ENCODE measurements at regions not wholly inside any gene's neighbourhood (a gene's known extent, or its start where the extent isn't known, plus 50 kb on each side); places are given as distances from the start of the nearest gene placed in this dataset.
"Not testable (repeated sequence)": the region's sequence is repeated elsewhere in the genome, so short reads cannot be mapped to it uniquely, and the experiment has no call there.

DNA sequence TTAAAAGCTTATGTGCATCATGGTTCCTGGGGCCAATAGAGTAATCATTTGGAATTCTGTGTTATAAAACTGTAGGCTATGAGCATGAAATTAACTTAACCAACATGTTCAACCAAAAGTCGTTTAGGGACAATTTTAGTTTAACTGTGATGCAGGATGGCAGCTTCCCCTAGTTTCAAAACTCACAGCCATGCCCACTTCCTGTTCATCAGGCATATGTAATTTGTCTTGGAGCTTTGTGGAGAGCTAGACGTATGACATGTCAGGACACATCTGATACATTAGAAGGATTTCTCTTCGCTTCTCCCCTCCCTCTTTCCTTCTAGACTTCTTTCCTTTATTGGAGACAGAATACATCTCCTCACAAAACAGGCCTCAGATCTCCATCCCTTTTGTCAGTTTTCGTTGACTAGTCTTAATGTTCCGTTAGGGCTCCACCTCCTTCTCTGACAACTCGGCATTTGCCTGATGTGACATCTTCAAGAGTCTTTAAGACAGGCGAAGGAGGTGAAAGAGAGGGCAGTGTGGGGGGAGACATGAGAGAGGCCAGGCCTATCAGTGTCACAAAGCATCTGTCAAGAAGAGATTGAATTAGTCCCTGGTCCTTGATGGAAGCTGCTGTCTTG, 176.0 kb downstream of the MSX2 start:
- Histone ChIP-seq H3K27me3 (ENCODE audit: control insufficient read depth, insufficient read depth, low read length) (no peaks in the 10 kb centered on the region), H3K9ac (ENCODE audit: low read length) (no peak overlapping the region)

DNA sequence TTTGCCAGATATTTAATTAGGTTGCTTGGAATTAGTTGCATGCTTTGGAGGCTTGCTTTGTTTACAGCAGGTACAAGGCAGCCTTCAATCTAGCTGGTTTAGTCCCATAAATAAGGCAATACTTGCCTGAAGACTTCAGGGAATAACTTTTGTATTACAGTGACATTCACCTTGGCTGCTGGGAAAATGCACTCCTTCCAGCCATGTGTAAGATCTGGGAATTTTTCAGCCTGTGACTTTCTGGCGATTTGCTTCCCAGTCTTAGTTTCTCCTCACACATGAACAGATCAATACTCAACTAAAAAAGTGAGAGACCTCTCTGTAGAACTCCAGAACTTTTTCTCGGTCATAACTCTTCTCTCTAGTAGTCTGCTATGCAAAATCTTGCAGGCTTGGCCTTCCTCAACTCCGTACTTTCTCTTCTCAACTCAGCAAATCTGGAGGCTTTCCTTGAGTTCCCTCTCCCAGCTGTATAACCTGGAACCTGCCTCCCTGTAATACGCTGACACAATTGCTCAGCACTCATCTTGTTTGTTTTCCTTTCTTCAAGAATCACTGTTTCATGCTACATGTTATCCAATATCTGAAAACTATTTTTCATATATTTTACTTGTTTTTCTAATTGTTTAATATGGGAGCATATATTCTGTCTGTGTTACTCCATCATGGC, 173.0 kb downstream of the MSX2 start:
- no peak overlapping the region for H3K4me3 ChIP-seq (ENCODE audit: low read length)
- no peaks in the 10 kb centered on the region for H3K9me3 ChIP-seq (ENCODE audit: control insufficient read depth, low read depth, low read length)
- no peaks in the 10 kb centered on the region for H3K4me1 ChIP-seq (ENCODE audit: control insufficient read depth, low read depth, low read length)
- no peaks in the 10 kb centered on the region for H3K36me3 ChIP-seq (ENCODE audit: control insufficient read depth, low read depth, low read length)
- H3K27ac ChIP-seq (ENCODE audit: low read length), result no peak overlapping the region
- H3K27me3 ChIP-seq (ENCODE audit: control insufficient read depth, insufficient read depth, low read length), result no peaks in the 10 kb centered on the region
- H3K9ac ChIP-seq (ENCODE audit: low read length), result no peak overlapping the region

More for the DNA sequence above, 176.0 kb downstream of the MSX2 start:
- Histone ChIP-seq H3K9me3 (ENCODE audit: control insufficient read depth, low read depth, low read length) (no peaks in the 10 kb centered on the region), H3K36me3 (ENCODE audit: control insufficient read depth, low read depth, low read length) (no peaks in the 10 kb centered on the region), H3K27ac (ENCODE audit: low read length) (no peak overlapping the region), H3K4me3 (ENCODE audit: low read length) (no peak overlapping the region), H3K4me1 (ENCODE audit: control insufficient read depth, low read depth, low read length) (no peaks in the 10 kb centered on the region)

DNA sequence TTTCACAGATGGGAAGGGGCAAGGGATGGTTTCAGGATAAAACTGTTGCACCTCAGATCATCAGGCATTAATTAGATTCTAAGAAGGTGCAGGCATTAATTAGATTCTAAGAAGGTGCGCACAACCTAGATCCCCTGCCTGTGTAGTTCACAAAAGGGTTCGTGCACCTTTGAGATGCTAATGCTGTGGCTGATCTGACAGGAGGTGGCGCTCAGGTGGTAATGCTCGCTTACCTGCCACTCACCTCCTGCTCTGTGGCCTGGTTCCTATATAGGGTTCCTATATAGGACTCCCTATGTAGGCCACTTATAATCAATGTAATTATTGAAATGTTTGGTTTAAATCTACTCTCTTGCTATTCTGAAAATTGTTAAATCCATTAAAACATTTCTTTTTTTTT, 171.0 kb downstream of the MSX2 start:
- Histone ChIP-seq H3K27me3 (ENCODE audit: control insufficient read depth, insufficient read depth, low read length) (no peaks in the 10 kb centered on the region), H3K9ac (ENCODE audit: low read length) (no peak overlapping the region), H3K4me3 (ENCODE audit: low read length) (no peak overlapping the region), H3K27ac (ENCODE audit: low read length) (no peak overlapping the region), H3K36me3 (ENCODE audit: control insufficient read depth, low read depth, low read length) (no peaks in the 10 kb centered on the region), H3K9me3 (ENCODE audit: control insufficient read depth, low read depth, low read length) (no peaks in the 10 kb centered on the region), H3K4me1 (ENCODE audit: control insufficient read depth, low read depth, low read length) (no peaks in the 10 kb centered on the region)

DNA sequence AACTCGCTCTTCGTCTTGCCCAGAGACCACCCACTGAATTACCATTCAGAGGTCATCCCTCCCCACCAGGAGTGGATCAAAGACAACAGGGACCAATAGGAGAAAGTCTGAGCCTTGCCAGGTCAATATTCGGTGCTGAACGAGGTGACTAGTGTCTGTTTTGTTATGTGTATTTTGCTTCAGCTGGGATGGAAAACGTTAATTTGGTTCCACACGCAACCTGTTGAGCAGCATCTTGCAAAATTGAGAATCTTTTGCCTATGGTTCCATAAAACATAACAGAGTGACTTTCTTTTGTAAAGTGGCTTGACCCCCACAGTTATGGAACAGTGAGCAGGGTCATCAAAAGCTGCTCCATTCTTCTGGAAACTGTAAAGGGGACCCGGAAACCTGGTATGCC, 168.4 kb downstream of the MSX2 start:
- H3K27ac ChIP-seq (ENCODE audit: low read length), result no peak overlapping the region
- H3K9ac ChIP-seq (ENCODE audit: low read length), result no peak overlapping the region
- H3K9me3 ChIP-seq (ENCODE audit: control insufficient read depth, low read depth, low read length), result no peaks in the 10 kb centered on the region
- H3K4me3 ChIP-seq (ENCODE audit: low read length), result no peak overlapping the region
- no peaks in the 10 kb centered on the region for H3K27me3 ChIP-seq (ENCODE audit: control insufficient read depth, insufficient read depth, low read length)
- H3K4me1 ChIP-seq (ENCODE audit: control insufficient read depth, low read depth, low read length), result no peaks in the 10 kb centered on the region
- H3K36me3 ChIP-seq (ENCODE audit: control insufficient read depth, low read depth, low read length), result no peaks in the 10 kb centered on the region

DNA sequence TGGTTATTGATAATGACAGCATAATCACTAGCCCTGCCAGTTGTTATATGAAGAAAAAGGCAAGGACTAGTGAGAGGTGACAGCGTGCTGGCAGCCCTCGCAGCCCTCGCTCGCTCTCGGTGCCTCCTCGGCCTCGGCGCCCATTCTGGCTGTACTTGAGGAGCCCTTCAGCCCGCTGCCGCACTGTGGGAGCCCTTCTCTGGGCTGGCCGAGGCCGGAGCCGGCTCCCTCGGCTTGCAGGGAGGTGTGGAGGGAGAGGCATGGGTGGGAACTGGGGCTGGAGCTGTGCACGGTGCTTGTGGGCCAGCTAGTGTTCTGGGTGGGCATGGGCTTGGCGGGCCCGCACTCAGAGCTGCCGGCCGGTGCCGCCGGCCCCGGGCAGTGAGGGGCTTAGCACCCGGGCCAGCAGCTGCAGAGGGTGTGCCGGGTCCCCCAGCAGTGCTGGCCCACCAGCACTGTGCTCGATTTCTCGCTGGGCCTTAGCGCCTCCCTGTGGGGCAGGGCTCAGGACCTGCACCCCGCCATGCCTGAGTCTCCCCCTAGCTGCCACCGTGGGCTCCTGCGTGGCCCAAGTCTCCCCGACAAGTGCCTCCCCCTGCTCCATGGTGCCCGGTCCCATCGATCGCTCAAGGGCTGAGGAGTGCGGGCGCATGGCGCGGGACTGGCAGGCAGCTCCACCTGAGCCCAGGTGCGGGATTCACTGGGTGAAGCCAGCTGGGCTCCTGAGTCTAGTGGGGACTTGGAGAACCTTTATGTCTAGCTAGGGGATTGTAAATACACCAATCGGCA, 156.2 kb downstream of the MSX2 start:
- not testable (repeated sequence) for H3K9me3 ChIP-seq (ENCODE audit: control insufficient read depth, low read depth, low read length); H3K4me3 ChIP-seq (ENCODE audit: low read length); H3K36me3 ChIP-seq (ENCODE audit: control insufficient read depth, low read depth, low read length); H3K4me1 ChIP-seq (ENCODE audit: control insufficient read depth, low read depth, low read length); H3K27me3 ChIP-seq (ENCODE audit: control insufficient read depth, insufficient read depth, low read length); H3K27ac ChIP-seq (ENCODE audit: low read length); H3K9ac ChIP-seq (ENCODE audit: low read length)

DNA sequence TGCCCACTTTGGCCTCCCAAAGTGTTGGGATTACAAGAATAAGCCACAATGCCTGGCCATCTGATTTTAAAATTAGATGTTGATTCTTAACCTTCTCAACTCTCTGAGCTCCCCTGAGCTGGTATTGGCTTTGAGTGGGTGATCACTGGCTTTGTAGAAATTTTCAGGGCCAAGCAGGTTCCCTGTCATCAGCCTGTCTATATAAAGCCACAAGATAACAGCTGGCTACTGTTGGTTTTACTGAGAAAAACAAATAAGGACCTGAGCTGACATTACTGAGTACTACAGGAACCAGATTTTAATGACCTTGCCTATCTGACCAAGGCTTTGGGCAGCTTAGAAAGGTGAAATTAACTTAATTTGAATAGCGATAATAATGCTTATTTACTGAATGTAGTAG, 153.6 kb downstream of the MSX2 start:
- Histone ChIP-seq H3K27me3 (ENCODE audit: control insufficient read depth, insufficient read depth, low read length) (no peaks in the 10 kb centered on the region), H3K36me3 (ENCODE audit: control insufficient read depth, low read depth, low read length) (no peaks in the 10 kb centered on the region), H3K9me3 (ENCODE audit: control insufficient read depth, low read depth, low read length) (no peaks in the 10 kb centered on the region), H3K4me1 (ENCODE audit: control insufficient read depth, low read depth, low read length) (no peaks in the 10 kb centered on the region), H3K9ac (ENCODE audit: low read length) (no peak overlapping the region), H3K27ac (ENCODE audit: low read length) (no peak overlapping the region), H3K4me3 (ENCODE audit: low read length) (no peak overlapping the region)

DNA sequence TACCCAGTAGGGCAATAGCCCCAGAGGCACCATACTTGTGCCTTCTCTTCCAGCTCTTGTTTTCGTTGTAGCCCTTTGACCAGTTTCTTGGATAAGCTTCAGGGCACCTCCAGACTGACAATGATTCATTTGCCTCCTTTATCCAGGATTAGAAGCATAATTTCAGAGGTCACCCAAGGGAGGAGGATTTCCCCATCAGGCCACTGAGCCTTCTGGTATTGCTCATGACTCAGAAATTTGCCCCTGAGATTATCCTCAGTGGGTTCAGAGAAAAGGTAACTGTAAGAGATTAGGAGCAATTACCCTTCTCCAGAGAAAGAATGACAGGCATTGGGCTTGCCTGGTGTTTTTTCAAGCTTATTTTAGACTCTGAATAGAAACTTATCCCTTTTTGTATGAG, 147.9 kb downstream of the MSX2 start:
- no peaks in the 10 kb centered on the region for H3K27me3 ChIP-seq (ENCODE audit: control insufficient read depth, insufficient read depth, low read length)

DNA sequence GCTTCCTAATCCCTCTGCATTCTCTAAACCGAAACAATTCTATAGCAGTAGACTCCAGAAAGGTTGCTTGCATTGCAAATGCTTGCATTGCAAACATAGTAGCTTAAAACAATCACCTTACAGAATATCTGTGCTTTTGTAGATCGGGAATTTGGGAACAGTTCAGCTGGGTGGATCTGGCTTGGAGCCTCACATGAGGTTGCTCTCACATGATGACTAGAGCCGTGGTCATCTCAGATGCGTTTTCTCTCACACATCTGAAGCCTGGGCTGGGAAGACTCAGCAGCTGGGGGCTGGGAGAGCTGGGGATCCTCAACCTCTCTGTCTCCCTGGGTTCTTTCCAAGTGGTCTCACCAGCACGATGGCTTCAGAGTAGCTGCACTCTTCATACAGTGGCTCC, 127.8 kb downstream of the MSX2 start:
- Histone ChIP-seq H3K36me3 (ENCODE audit: control insufficient read depth, low read depth, low read length) (no peaks in the 10 kb centered on the region), H3K4me3 (ENCODE audit: low read length) (no peak overlapping the region), H3K27ac (ENCODE audit: low read length) (no peak overlapping the region), H3K4me1 (ENCODE audit: control insufficient read depth, low read depth, low read length) (no peaks in the 10 kb centered on the region), H3K9ac (ENCODE audit: low read length) (no peak overlapping the region), H3K9me3 (ENCODE audit: control insufficient read depth, low read depth, low read length) (no peaks in the 10 kb centered on the region), H3K27me3 (ENCODE audit: control insufficient read depth, insufficient read depth, low read length) (no peaks in the 10 kb centered on the region)

More for the DNA sequence above, 147.9 kb downstream of the MSX2 start:
- Histone ChIP-seq H3K9me3 (ENCODE audit: control insufficient read depth, low read depth, low read length) (no peaks in the 10 kb centered on the region), H3K27ac (ENCODE audit: low read length) (no peak overlapping the region), H3K9ac (ENCODE audit: low read length) (no peak overlapping the region), H3K36me3 (ENCODE audit: control insufficient read depth, low read depth, low read length) (no peaks in the 10 kb centered on the region), H3K4me1 (ENCODE audit: control insufficient read depth, low read depth, low read length) (no peaks in the 10 kb centered on the region), H3K4me3 (ENCODE audit: low read length) (no peak overlapping the region)

DNA sequence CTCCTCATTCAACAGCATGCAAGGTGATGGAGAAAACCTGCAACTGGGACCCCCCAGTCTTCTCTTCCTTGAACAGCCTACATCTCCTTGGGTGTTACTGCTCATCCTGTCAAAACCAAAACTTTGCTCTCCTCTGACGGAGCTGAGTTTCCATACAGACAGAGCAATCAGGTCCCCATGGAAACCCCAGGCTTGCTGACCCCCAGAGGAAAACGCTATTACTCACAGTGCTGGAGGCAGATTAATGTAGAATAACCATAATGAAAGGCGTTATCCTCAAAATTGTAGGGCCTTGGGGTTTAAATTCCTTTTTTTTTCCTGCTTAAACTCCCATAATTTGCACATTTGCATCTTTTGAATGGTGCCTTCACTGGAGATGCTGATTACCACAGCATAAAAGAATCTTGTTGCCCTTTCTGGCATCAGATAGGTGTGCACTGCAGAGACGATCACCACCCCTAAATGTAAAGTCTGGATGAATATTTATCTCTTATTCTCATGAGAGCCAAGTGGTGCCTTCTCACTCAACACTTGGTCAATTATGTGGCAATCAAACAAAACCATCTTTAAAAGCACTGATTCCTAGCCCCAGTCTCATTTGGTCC, 126.3 kb downstream of the MSX2 start:
- H3K4me1 ChIP-seq (ENCODE audit: control insufficient read depth, low read depth, low read length), result no peaks in the 10 kb centered on the region
- no peaks in the 10 kb centered on the region for H3K36me3 ChIP-seq (ENCODE audit: control insufficient read depth, low read depth, low read length)
- no peak overlapping the region for H3K27ac ChIP-seq (ENCODE audit: low read length)
- no peak overlapping the region for H3K9ac ChIP-seq (ENCODE audit: low read length)
- no peak overlapping the region for H3K4me3 ChIP-seq (ENCODE audit: low read length)
- no peaks in the 10 kb centered on the region for H3K27me3 ChIP-seq (ENCODE audit: control insufficient read depth, insufficient read depth, low read length)
- H3K9me3 ChIP-seq (ENCODE audit: control insufficient read depth, low read depth, low read length), result no peaks in the 10 kb centered on the region

DNA sequence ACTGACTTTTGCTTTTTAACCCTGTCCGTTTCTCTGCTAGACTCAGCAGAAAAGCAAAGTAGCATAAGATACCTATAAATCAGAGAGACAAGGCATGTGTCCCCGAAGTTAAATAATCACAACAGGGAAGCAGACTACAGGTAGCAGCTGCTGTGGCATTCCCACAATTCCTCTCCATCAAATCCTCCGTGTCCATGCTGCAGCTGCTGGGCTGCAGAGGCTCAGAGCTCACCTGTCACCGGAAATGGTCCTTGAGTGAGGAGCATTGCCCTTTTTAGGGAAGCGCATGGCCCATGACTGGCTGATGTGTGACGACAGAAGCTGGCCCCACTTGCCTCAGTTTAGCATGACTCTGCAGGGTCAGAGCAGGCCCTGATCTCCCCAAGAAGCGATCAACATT, 125.0 kb downstream of the MSX2 start:
- Histone ChIP-seq H3K9me3 (ENCODE audit: control insufficient read depth, low read depth, low read length) (no peaks in the 10 kb centered on the region), H3K36me3 (ENCODE audit: control insufficient read depth, low read depth, low read length) (no peaks in the 10 kb centered on the region), H3K9ac (ENCODE audit: low read length) (no peak overlapping the region), H3K27me3 (ENCODE audit: control insufficient read depth, insufficient read depth, low read length) (no peaks in the 10 kb centered on the region), H3K4me1 (ENCODE audit: control insufficient read depth, low read depth, low read length) (no peaks in the 10 kb centered on the region), H3K4me3 (ENCODE audit: low read length) (no peak overlapping the region), H3K27ac (ENCODE audit: low read length) (no peak overlapping the region)

DNA sequence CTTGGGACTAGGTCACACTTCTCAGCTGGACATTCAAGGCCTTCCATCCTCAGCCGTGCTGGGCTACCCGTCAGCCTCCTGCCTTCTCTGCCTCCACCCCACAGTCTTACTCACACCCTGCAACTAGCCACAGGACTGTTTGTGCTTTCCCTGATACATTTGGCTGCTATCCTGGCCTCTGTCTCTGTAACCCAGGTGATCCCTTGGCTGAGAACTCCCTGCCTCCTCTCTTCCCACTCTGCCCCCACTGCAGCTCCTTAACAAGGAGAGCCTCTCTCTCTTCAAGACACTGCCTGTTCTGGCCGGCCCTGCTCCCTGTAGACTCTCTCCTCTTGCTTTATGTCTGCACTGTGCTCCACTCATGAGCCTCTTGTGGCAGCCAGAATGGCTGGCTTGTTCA, 120.6 kb downstream of the MSX2 start:
- Histone ChIP-seq H3K27me3 (ENCODE audit: control insufficient read depth, insufficient read depth, low read length) (no peaks in the 10 kb centered on the region), H3K9me3 (ENCODE audit: control insufficient read depth, low read depth, low read length) (no peaks in the 10 kb centered on the region)

More for the DNA sequence above, 120.6 kb downstream of the MSX2 start:
- H3K4me3 ChIP-seq (ENCODE audit: low read length), result no peak overlapping the region
- H3K9ac ChIP-seq (ENCODE audit: low read length), result no peak overlapping the region
- H3K27ac ChIP-seq (ENCODE audit: low read length), result no peak overlapping the region
- peaks cover 8% of the 10 kb centered on the region for H3K4me1 ChIP-seq (ENCODE audit: control insufficient read depth, low read depth, low read length)
- no peaks in the 10 kb centered on the region for H3K36me3 ChIP-seq (ENCODE audit: control insufficient read depth, low read depth, low read length)

Measured in iPS-18a (cell line).